HCT116 (cell line): ENCODE measurements at regions not wholly inside any gene's neighbourhood (a gene's known extent, or its start where the extent isn't known, plus 50 kb on each side); places are given as distances from the start of the nearest gene placed in this dataset.

Experiments
- ATAC-seq: fragments of 200-7000 bp; cut with Tn5 transposase; 2 replicates; pipeline ENCODE4 v1.9.1; 2020; ENCODE audit warnings: mild to moderate bottlenecking, moderate library complexity
- BruUV-seq: library from RNA; stranded (reverse); fragments of 400-500 nt; replicated peaks from 2 replicates; lab custom pipeline; 2021; lab: Mats Ljungman, UMichigan
- CTCF ChIA-PET: fragments of 300-600 bp; sonication (Branson Sonifier 250); formaldehyde crosslinking; loops from one replicate; lab custom pipeline; 2021; ENCODE audit warnings: antibody characterized with exemption; lab: Charles Lee
- POLR2A ChIA-PET: fragments of 300-600, 350-600 bp; sonication (Branson Sonifier 250); formaldehyde crosslinking; loops from one replicate; lab custom pipeline; 2021; ENCODE audit warnings: antibody characterized with exemption; lab: Charles Lee
- RAD21 ChIA-PET, 2 experiments: fragments of 300-600 bp; sonication (Branson Sonifier 250); formaldehyde crosslinking; loops; one replicate each; lab custom pipeline; 2023; ENCODE audit warnings: low total read pairs in 2 of 2; ENCODE audit not compliant: uncharacterized antibody in 2 of 2, unreplicated experiment in 2 of 2, low non-redundant PET in 1 of 2; lab: Charles Lee
- DNase-seq: peaks from one replicate; pipeline ENCODE4 v3.0.0-alpha.2; 2010; ENCODE audit warnings: low read depth, low spot score
- H2AFZ ChIP-seq: fragments of 200-600 bp; shearing (Covaris generic), sonication (generic); 2 replicates; pipeline ENCODE4 v1.6.1; 2017; ENCODE audit warnings: low read depth, mixed run types, mixed read lengths, antibody characterized with exemption, low read length; ENCODE audit not compliant: poor library complexity, severe bottlenecking
- H3K27ac ChIP-seq: 2 replicates; pipeline ENCODE4 v1.5.1; 2012; ENCODE audit warnings: low read depth, low read length
- H3K27me3 ChIP-seq: fragments of 200-600 bp; sonication (generic); 2 replicates; pipeline ENCODE4 v1.6.1; 2016; ENCODE audit warnings: mixed run types, low read length, mixed read lengths; ENCODE audit not compliant: insufficient read depth
- H3K36me3 ChIP-seq, 2 experiments: fragments of 200-500 bp in 1 of 2; fragments of 200-600 bp in 1 of 2; sonication (Bioruptor generic) in 1 of 2; sonication (generic) in 1 of 2; 2 replicates each; pipeline versions ENCODE4 v1.5.1 to v1.6.1; 2014 to 2016; ENCODE audit warnings: low read length in 2 of 2, inconsistent platforms in 1 of 2, mixed read lengths in 1 of 2, mixed run types in 1 of 2; ENCODE audit not compliant: insufficient read depth in 2 of 2, control insufficient read depth in 1 of 2
- H3K4me1 ChIP-seq, 2 experiments: fragments of 200-600 bp in 1 of 2; sonication (generic) in 1 of 2; 2 replicates each; pipeline versions ENCODE4 v1.5.1 to v1.6.1; 2012 to 2017; ENCODE audit warnings: low read length in 2 of 2, inconsistent platforms in 1 of 2, mild to moderate bottlenecking in 1 of 2, mixed read lengths in 1 of 2, mixed run types in 1 of 2, moderate library complexity in 1 of 2; ENCODE audit not compliant: insufficient read depth in 2 of 2, control insufficient read depth in 1 of 2
- H3K4me2 ChIP-seq: fragments of 200-600 bp; sonication (generic); 2 replicates; pipeline ENCODE4 v1.6.1; 2017; ENCODE audit warnings: mixed run types, low read length, mixed read lengths
- H3K4me3 ChIP-seq, 2 experiments: fragments of 200-600 bp in 1 of 2; sonication (generic) in 1 of 2; replicated peaks in 1 of 2; 2 replicates each; pipeline ENCODE4 v1.5.1; 2011 to 2016; ENCODE audit warnings: low read length in 2 of 2, control low read depth in 1 of 2, low read depth in 1 of 2, mild to moderate bottlenecking in 1 of 2, mixed read lengths in 1 of 2, mixed run types in 1 of 2
- H3K79me2 ChIP-seq: fragments of 200-600 bp; sonication (generic); 2 replicates; pipeline ENCODE4 v1.6.1; 2017; ENCODE audit warnings: mild to moderate bottlenecking, mixed run types, low read length, moderate library complexity, mixed read lengths; ENCODE audit not compliant: insufficient read depth
- H3K9ac ChIP-seq: fragments of 200-600 bp; sonication (generic); 2 replicates; pipeline ENCODE4 v1.6.1; 2016; ENCODE audit warnings: low read length, mixed read lengths
- H3K9me2 ChIP-seq: fragments of 200-600 bp; sonication (generic), shearing (Covaris generic); 2 replicates; pipeline ENCODE4 v1.6.1; 2017; ENCODE audit warnings: mixed run types, mild to moderate bottlenecking, moderate library complexity; ENCODE audit not compliant: insufficient read depth
- H3K9me3 ChIP-seq, 2 experiments: fragments of 200-500 bp in 1 of 2; fragments of 200-600 bp in 1 of 2; sonication (Bioruptor generic) in 1 of 2; sonication (generic) in 1 of 2; 2 replicates each; pipeline ENCODE4 v1.6.1; 2014 to 2017; ENCODE audit warnings: low read length in 2 of 2, mixed read lengths in 2 of 2, inconsistent platforms in 1 of 2, low read depth in 1 of 2, mild to moderate bottlenecking in 1 of 2, mixed run types in 1 of 2, moderate library complexity in 1 of 2; ENCODE audit not compliant: control insufficient read depth in 1 of 2, insufficient read depth in 1 of 2
- H4K20me1 ChIP-seq: fragments of 200-600 bp; sonication (generic), shearing (Covaris generic); 2 replicates; pipeline ENCODE4 v1.6.1; 2017; ENCODE audit warnings: mixed run types, mild to moderate bottlenecking, moderate library complexity; ENCODE audit not compliant: insufficient read depth
- CBX3 ChIP-seq: IDR thresholded peaks from 2 replicates; pipeline ENCODE4 v1.6.1; 2012; ENCODE audit warnings: low read depth
- EZH2phosphoT487 ChIP-seq: fragments of 200-600 bp; IDR thresholded peaks from 2 replicates; pipeline ENCODE4 v1.6.1; 2018; ENCODE audit warnings: antibody characterized with exemption, borderline replicate concordance
- JUND ChIP-seq: IDR thresholded peaks from 2 replicates; pipeline ENCODE4 v1.6.1; 2012
- POLR2A ChIP-seq: IDR thresholded peaks from 2 replicates; pipeline ENCODE4 v1.7.0; 2011; ENCODE audit warnings: borderline replicate concordance; ENCODE audit not compliant: insufficient read depth, insufficient read length; ENCODE audit errors: extremely low read depth
- POLR2AphosphoS5 ChIP-seq: IDR thresholded peaks from 2 replicates; pipeline ENCODE4 v1.6.1; 2011; ENCODE audit warnings: mild to moderate bottlenecking, low read depth, low read length, moderate library complexity
- RAD21 ChIP-seq: IDR thresholded peaks from 2 replicates; pipeline ENCODE4 v1.6.1; 2012; ENCODE audit warnings: low read depth, mild to moderate bottlenecking
- SIN3A ChIP-seq: IDR thresholded peaks from 2 replicates; pipeline ENCODE4 v1.6.1; 2012; ENCODE audit warnings: low read depth
- SP1 ChIP-seq: IDR thresholded peaks from 2 replicates; pipeline ENCODE4 v1.6.1; 2012; ENCODE audit warnings: low read depth
- TCF7L2 ChIP-seq: IDR thresholded peaks from 2 replicates; pipeline ENCODE4 v1.7.0; 2011; ENCODE audit warnings: borderline replicate concordance, inconsistent platforms; ENCODE audit not compliant: insufficient read depth, insufficient read length; ENCODE audit errors: extremely low read depth
- YY1 ChIP-seq: IDR thresholded peaks from 2 replicates; pipeline ENCODE4 v1.6.1; 2011; ENCODE audit warnings: low read length, low read depth, moderate library complexity, mild to moderate bottlenecking; ENCODE audit not compliant: insufficient replicate concordance; ENCODE audit errors: extremely low read depth
- intact Hi-C: fragments of 100-400 bp; cut with micrococcal nuclease; formaldehyde crosslinking; loops from 2 replicates; pipeline ENCODE4 v1.10.0; 2022
- TF ChIP-seq, protein P1 (sequence below): IDR thresholded peaks from 2 replicates; pipeline ENCODE4 v1.6.1; 2012
- TF ChIP-seq, protein P2 (sequence below): IDR thresholded peaks from 2 replicates; pipeline ENCODE4 v1.6.1; 2011; ENCODE audit warnings: mild to moderate bottlenecking, low read length, moderate library complexity; ENCODE audit not compliant: insufficient replicate concordance; ENCODE audit errors: extremely low read depth
- TF ChIP-seq, protein P3 (sequence below), 3 experiments: fragments of 200-600 bp in 1 of 3; sonication (generic) in 1 of 3; IDR thresholded peaks in 2 of 3; conservative IDR thresholded peaks in 1 of 3; 2 replicates each; pipeline ENCODE4 v1.5.1; 2012 to 2017; ENCODE audit warnings: low read depth in 2 of 3, low read length in 2 of 3, antibody characterized with exemption in 1 of 3, borderline replicate concordance in 1 of 3, control low read depth in 1 of 3, mild to moderate bottlenecking in 1 of 3, mixed read lengths in 1 of 3, mixed run types in 1 of 3, moderate library complexity in 1 of 3; ENCODE audit not compliant: insufficient read depth in 1 of 3
- TF ChIP-seq, protein P4 (sequence below): IDR thresholded peaks from 2 replicates; pipeline ENCODE4 v1.6.1; 2012; ENCODE audit warnings: low read depth

DNA sequence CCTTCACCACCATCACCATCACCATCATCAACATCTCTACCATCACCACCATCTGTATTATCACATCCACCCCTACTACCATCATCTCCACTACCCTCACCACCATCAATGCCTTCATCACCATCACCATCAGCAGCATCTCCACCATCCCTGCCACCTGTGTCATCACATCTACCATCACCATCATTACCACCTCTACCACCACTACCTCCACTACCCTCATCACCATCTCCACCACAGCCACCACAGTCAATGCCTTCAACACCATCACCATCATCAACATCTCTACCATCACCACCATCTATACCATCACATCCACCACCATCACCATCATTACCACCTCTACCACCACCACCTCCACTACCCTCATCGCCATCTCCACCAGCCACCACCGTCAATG lies 196.7 kb downstream of the SHQ1 start:
- Histone ChIP-seq H3K4me2 (no peak overlapping the region), H3K9me3 (no peaks in the 10 kb centered on the region), H2AFZ (no peak overlapping the region), H3K79me2 (no peaks in the 10 kb centered on the region), H3K4me1 (no peaks in the 10 kb centered on the region), H3K27me3 (no peaks in the 10 kb centered on the region), H3K27ac (no peak overlapping the region), H3K9ac (no peak overlapping the region), H3K9me2 (no peaks in the 10 kb centered on the region)
- ATAC-seq, result no peak
- ChIA-PET POLR2A (no interaction called here), CTCF (no interaction called here), RAD21 (no interaction called here)
- intact Hi-C loops, result loop anchor here (10.0 kb wide), 1 partner anchor 197 kb away; no protein-coding TSS in a partner anchor
- BruUV-seq, result no TSS peak
- TF ChIP-seq, protein P1, sequence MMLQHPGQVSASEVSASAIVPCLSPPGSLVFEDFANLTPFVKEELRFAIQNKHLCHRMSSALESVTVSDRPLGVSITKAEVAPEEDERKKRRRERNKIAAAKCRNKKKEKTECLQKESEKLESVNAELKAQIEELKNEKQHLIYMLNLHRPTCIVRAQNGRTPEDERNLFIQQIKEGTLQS, result no peak
- TF ChIP-seq SIN3A (no peak), EZH2phosphoT487 (no peak), POLR2AphosphoS5 (no peak), POLR2A (no peak), YY1 (no peak), SP1 (no peak), RAD21 (no peak), JUND (no peak), TCF7L2 (no peak), CBX3 (no peak)
- TF ChIP-seq, protein P2, sequence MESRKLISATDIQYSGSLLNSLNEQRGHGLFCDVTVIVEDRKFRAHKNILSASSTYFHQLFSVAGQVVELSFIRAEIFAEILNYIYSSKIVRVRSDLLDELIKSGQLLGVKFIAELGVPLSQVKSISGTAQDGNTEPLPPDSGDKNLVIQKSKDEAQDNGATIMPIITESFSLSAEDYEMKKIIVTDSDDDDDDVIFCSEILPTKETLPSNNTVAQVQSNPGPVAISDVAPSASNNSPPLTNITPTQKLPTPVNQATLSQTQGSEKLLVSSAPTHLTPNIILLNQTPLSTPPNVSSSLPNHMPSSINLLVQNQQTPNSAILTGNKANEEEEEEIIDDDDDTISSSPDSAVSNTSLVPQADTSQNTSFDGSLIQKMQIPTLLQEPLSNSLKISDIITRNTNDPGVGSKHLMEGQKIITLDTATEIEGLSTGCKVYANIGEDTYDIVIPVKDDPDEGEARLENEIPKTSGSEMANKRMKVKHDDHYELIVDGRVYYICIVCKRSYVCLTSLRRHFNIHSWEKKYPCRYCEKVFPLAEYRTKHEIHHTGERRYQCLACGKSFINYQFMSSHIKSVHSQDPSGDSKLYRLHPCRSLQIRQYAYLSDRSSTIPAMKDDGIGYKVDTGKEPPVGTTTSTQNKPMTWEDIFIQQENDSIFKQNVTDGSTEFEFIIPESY, result no peak
- TF ChIP-seq, protein P3, sequence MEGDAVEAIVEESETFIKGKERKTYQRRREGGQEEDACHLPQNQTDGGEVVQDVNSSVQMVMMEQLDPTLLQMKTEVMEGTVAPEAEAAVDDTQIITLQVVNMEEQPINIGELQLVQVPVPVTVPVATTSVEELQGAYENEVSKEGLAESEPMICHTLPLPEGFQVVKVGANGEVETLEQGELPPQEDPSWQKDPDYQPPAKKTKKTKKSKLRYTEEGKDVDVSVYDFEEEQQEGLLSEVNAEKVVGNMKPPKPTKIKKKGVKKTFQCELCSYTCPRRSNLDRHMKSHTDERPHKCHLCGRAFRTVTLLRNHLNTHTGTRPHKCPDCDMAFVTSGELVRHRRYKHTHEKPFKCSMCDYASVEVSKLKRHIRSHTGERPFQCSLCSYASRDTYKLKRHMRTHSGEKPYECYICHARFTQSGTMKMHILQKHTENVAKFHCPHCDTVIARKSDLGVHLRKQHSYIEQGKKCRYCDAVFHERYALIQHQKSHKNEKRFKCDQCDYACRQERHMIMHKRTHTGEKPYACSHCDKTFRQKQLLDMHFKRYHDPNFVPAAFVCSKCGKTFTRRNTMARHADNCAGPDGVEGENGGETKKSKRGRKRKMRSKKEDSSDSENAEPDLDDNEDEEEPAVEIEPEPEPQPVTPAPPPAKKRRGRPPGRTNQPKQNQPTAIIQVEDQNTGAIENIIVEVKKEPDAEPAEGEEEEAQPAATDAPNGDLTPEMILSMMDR (IDR thresholded peaks at IDR 0.05 in 2 of 3, conservative IDR thresholded peaks at IDR 0.05 in 1 of 3; ENCODE audit: borderline replicate concordance in 1 of 3, insufficient read depth in 1 of 3, low read depth in 2 of 3, low read length in 2 of 3), result no peak
- TF ChIP-seq, protein P4, sequence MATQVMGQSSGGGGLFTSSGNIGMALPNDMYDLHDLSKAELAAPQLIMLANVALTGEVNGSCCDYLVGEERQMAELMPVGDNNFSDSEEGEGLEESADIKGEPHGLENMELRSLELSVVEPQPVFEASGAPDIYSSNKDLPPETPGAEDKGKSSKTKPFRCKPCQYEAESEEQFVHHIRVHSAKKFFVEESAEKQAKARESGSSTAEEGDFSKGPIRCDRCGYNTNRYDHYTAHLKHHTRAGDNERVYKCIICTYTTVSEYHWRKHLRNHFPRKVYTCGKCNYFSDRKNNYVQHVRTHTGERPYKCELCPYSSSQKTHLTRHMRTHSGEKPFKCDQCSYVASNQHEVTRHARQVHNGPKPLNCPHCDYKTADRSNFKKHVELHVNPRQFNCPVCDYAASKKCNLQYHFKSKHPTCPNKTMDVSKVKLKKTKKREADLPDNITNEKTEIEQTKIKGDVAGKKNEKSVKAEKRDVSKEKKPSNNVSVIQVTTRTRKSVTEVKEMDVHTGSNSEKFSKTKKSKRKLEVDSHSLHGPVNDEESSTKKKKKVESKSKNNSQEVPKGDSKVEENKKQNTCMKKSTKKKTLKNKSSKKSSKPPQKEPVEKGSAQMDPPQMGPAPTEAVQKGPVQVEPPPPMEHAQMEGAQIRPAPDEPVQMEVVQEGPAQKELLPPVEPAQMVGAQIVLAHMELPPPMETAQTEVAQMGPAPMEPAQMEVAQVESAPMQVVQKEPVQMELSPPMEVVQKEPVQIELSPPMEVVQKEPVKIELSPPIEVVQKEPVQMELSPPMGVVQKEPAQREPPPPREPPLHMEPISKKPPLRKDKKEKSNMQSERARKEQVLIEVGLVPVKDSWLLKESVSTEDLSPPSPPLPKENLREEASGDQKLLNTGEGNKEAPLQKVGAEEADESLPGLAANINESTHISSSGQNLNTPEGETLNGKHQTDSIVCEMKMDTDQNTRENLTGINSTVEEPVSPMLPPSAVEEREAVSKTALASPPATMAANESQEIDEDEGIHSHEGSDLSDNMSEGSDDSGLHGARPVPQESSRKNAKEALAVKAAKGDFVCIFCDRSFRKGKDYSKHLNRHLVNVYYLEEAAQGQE, result no peak
- TF ChIP-seq, all 23 proteins: peak for 0
- H3K36me3 ChIP-seq, result no peaks in the 10 kb centered on the region
- H4K20me1 ChIP-seq, result no peaks in the 10 kb centered on the region
- DNase-seq, result no peak
- H3K4me3 ChIP-seq, result no peak overlapping the region
